K562 (cell line): ENCODE measurements at regions not wholly inside any gene's neighbourhood (a gene's known extent, or its start where the extent isn't known, plus 50 kb on each side); places are given as distances from the start of the nearest gene placed in this dataset. TPM values are rescaled to one million over a fixed set of nuclear protein-coding genes. Genes with fewer than 3 reads are reported as not detected.
"Not testable (repeated sequence)": the region's sequence is repeated elsewhere in the genome, so short reads cannot be mapped to it uniquely, and the experiment has no call there.

Experiments
- ATAC-seq: fragments of 200-7000 bp; cut with Tn5 transposase; 3 replicates; pipeline ENCODE4 v1.9.1; 2020; ENCODE audit warnings: moderate library complexity
- BruUV-seq: library from RNA; stranded (reverse); fragments of 400-500 nt; replicated peaks from 2 replicates; lab custom pipeline; 2021; lab: Mats Ljungman, UMichigan
- CTCF ChIA-PET: fragments of 300-600 bp; formaldehyde crosslinking; extraction: SDS; loops from one replicate; lab custom pipeline; 2021; ENCODE audit warnings: low intra/inter-chr PET ratio; lab: Yijun Ruan, JAX
- POLR2A ChIA-PET: fragments of 300-600, 350-650 bp; sonication (Branson Sonifier 250); formaldehyde crosslinking; extraction: SDS; loops from one replicate; lab custom pipeline; 2021; ENCODE audit warnings: antibody characterized with exemption, inconsistent platforms; lab: Yijun Ruan, JAX
- DNase-seq, 4 experiments: peaks; one replicate each; pipeline versions ENCODE4 v3.0.0 to v3.0.0-alpha.2; 2011 to 2018; ENCODE audit warnings: low spot score in 3 of 4, mixed read lengths in 3 of 4; ENCODE audit errors: extremely low read depth in 1 of 4
- FAIRE-seq: peaks from 2 replicates; lab custom pipeline; 2011; peaks lifted over from hg19 to GRCh38; lab: Jason Lieb, UNC
- H2AFZ ChIP-seq: 2 replicates; pipeline ENCODE4 v1.6.0; 2011; ENCODE audit warnings: low read depth, low read length, control low read depth, inconsistent platforms
- H3K27ac ChIP-seq: fragments of 200-600 bp; 3 replicates; pipeline ENCODE4 v1.8.0; 2011; ENCODE audit warnings: low read depth, mild to moderate bottlenecking, control low read depth, inconsistent platforms, low read length, moderate library complexity, mixed read lengths; ENCODE audit errors: extremely low read depth
- H3K27me3 ChIP-seq, 2 experiments: fragments of 300-600 bp in 1 of 2; 2 replicates in 1 of 2; 3 replicates in 1 of 2; pipeline versions ENCODE4 v1.6.0 to v1.8.0; 2011; ENCODE audit warnings: inconsistent platforms in 2 of 2, low read length in 2 of 2, mild to moderate bottlenecking in 1 of 2, mixed read lengths in 1 of 2, moderate library complexity in 1 of 2; ENCODE audit not compliant: control insufficient read depth in 2 of 2, insufficient read depth in 2 of 2
- H3K36me3 ChIP-seq: fragments of 300-600 bp; 3 replicates; pipeline ENCODE4 v1.8.0; 2011; ENCODE audit warnings: mild to moderate bottlenecking, low read length, inconsistent platforms; ENCODE audit not compliant: control insufficient read depth, insufficient read depth
- H3K4me1 ChIP-seq, 2 experiments: fragments of 200-600 bp in 1 of 2; replicated peaks in 1 of 2; 2 replicates in 1 of 2; 3 replicates in 1 of 2; pipeline versions ENCODE4 v1.5.1 to v1.8.0; 2011; ENCODE audit warnings: inconsistent platforms in 2 of 2, low read length in 2 of 2, mild to moderate bottlenecking in 1 of 2, mixed read lengths in 1 of 2, moderate library complexity in 1 of 2; ENCODE audit not compliant: control insufficient read depth in 2 of 2, insufficient read depth in 2 of 2
- H3K4me2 ChIP-seq: 2 replicates; pipeline ENCODE4 v1.6.1; 2011; ENCODE audit warnings: low read length, control low read depth, inconsistent platforms, mixed read lengths; ENCODE audit not compliant: insufficient read depth
- H3K4me3 ChIP-seq: fragments of 200-600 bp; sonication (generic), shearing (Covaris generic); 2 replicates; pipeline ENCODE4 v1.5.1; 2016; ENCODE audit warnings: control low read depth, inconsistent platforms
- H3K79me2 ChIP-seq: fragments of 200-600 bp; 3 replicates; pipeline ENCODE4 v1.8.0; 2011; ENCODE audit warnings: low read length, inconsistent platforms; ENCODE audit not compliant: control insufficient read depth, insufficient read depth
- H3K9ac ChIP-seq, 2 experiments: 2 replicates each; pipeline versions ENCODE4 v1.6.0 to v1.6.1; 2011; ENCODE audit warnings: low read depth in 2 of 2, low read length in 2 of 2, control low read depth in 1 of 2, inconsistent platforms in 1 of 2, mild to moderate bottlenecking in 1 of 2, mixed read lengths in 1 of 2; ENCODE audit not compliant: insufficient read depth in 1 of 2
- H3K9me1 ChIP-seq: one replicate; pipeline ENCODE4 v1.6.0; 2011; ENCODE audit warnings: inconsistent platforms, mild to moderate bottlenecking, low read length, moderate library complexity; ENCODE audit not compliant: control insufficient read depth, insufficient read depth
- H3K9me3 ChIP-seq: replicated peaks from 2 replicates; pipeline ENCODE4 v1.5.1; 2011; ENCODE audit warnings: low read depth, low read length, inconsistent platforms; ENCODE audit not compliant: control insufficient read depth, insufficient read depth
- H4K20me1 ChIP-seq: replicated peaks from 2 replicates; pipeline ENCODE4 v1.6.1; 2011; ENCODE audit warnings: low read length, inconsistent platforms, mixed read lengths; ENCODE audit not compliant: control insufficient read depth, insufficient read depth
- WGBS: fragments of 100-300 bp; shearing (Covaris generic); methylation state at CpG from one replicate; pipeline ENCODE4 v1.1.6; 2016; ENCODE audit warnings: low coverage, mixed read lengths; ENCODE audit not compliant: insufficient coverage; ENCODE audit errors: missing lambda C conversion rate; 5-methylcytosine and 5-hydroxymethylcytosine counted together
- in situ Hi-C: fragments of 300-500 bp; cut with MboI; formaldehyde crosslinking; loops from 4 replicates; pipeline ENCODE4 v1.15.0; 2018; ENCODE audit warnings: inconsistent platforms, mixed read lengths
- intact Hi-C: fragments of 100-400 bp; cut with micrococcal nuclease; formaldehyde crosslinking; loops from 2 replicates; pipeline ENCODE4 v1.14.2; 2022
- small RNA-seq: library from RNA; depleted of rRNA; stranded (forward); fragments of <200 nt; gene quantifications from one replicate; pipeline ENCODE3, GENCODE V24; 2014

DNA sequence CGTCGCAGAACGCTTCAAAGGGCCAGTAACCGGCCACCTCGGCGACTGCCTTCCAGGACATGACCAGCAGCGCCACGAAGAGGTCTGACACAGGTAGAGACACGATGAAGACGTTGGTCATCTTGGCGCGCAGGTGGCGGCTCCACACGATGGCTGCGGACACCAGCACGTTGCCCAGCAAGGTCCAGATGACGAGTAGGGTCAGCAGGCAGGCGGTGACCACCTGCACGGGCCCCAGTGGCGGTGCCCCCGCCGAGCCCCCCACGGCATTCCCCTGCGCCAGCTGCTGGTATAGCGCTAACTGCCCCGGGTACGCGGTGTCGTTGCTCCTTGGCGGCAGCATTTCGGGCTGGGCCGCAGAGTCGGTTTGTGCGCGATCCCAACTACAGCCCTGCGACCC lies 2994.1 kb downstream of the RPIA start:
- FAIRE-seq, H3K27me3 ChIP-seq, BruUV-seq, H3K4me1 ChIP-seq, POLR2A ChIA-PET, H3K4me2 ChIP-seq, H4K20me1 ChIP-seq, in situ Hi-C loops, H3K27ac ChIP-seq, H2AFZ ChIP-seq, H3K9me1 ChIP-seq, intact Hi-C loops, DNase-seq, H3K36me3 ChIP-seq, ATAC-seq, H3K9me3 ChIP-seq, H3K4me3 ChIP-seq, H3K79me2 ChIP-seq, CTCF ChIA-PET, H3K9ac ChIP-seq: not testable (repeated sequence)
- 34% methylated on average over 9 of the region's 36 CpGs for WGBS

DNA sequence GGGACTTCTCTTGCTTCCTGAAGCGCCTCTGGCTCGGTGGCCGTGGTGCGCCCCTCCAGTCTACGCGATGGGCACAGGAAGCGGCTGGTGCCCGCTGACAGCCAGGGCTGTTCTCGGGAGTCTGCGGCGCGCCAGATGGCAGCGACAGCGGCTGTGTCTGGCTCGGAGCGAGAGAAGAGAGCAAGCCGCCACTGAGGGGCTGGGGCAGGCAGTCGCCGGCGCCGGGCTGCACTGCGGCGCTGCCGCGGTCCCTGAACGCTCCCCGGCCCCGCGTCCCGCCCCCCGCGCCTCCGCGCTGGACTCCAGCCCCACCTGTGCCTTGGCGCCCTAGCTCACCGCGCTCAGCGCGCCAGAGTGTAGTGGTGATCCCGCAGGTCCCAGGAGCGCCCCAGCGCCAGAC lies 2994.6 kb downstream of the RPIA start:
- no CpG with 5 or more reads among the region's 42 CpGs for WGBS
- in situ Hi-C loops, CTCF ChIA-PET, H3K9me1 ChIP-seq, H2AFZ ChIP-seq, ATAC-seq, H3K9ac ChIP-seq, H3K4me1 ChIP-seq, H3K4me3 ChIP-seq, H3K4me2 ChIP-seq, H3K79me2 ChIP-seq, H4K20me1 ChIP-seq, POLR2A ChIA-PET, H3K27ac ChIP-seq, H3K9me3 ChIP-seq, H3K36me3 ChIP-seq, FAIRE-seq, intact Hi-C loops, H3K27me3 ChIP-seq, BruUV-seq: not testable (repeated sequence)
- peak in 1 of 4 experiments; percentile 0 for DNase-seq

Small RNA genes lying in the stretch of these regions (small RNA-seq; reads per million reads assigned to genes)
- not detected for gene AC233266.1
- gene RNA5SP100: not detected
